NCI-H524 (cell line): ENCODE measurements at regions not wholly inside any gene's neighbourhood (a gene's known extent, or its start where the extent isn't known, plus 50 kb on each side); places are given as distances from the start of the nearest gene placed in this dataset.
"Not testable (repeated sequence)": the region's sequence is repeated elsewhere in the genome, so short reads cannot be mapped to it uniquely, and the experiment has no call there.

ENCODE experiments used
- DNase-seq, 2 experiments: peaks; one replicate each; lab custom pipeline; 2025; lab: John Stamatoyannopoulos, UW

GRCh38 chr2:14072338-14072737 lies 560.2 kb upstream of the LRATD1 start:
- no peak for DNase-seq

DNA sequence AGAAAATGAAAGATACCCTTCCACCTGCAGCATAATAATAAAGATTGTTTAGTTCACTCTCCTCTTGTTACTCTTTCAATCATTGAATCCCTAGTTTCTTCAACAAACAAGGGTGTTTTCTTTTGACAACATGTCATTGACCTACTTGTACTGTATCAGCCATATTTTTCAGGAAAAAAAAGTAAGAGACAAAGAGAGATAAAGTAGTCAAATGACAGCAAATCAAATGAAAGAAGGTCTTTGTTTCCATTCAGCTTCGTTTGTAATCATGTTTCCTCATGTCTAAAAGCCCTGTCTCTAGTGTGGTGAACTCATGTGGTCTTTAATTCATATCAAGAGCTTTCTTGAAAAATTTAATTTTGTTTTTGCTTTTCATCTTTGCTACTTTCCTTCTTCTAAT lies 557.8 kb upstream of the LRATD1 start:
- no peak for DNase-seq

- no peak for DNase-seq
These were observed 552.9 kb upstream of the LRATD1 start for GRCh38 chr2:14079576-14079975.

DNA sequence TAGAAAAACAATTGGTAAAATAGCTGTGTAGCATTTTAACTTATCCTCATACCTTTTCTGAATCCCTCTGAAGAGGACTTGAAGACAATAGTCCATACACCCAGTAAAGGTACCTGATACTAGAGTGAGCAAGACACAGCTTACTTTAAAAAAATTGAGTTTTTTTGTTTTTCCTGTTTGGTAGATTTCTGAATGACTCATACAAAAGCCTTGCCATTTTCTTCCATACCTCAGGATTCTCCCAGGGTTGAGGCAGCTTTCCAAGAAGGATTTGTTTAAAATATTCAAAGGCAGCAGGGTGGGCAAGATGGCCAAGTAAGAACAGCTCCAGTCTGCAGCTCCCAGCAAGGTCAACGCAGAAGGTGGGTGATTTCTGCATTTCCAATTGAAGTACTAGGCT lies 551.0 kb upstream of the LRATD1 start:
- no peak for DNase-seq

DNA sequence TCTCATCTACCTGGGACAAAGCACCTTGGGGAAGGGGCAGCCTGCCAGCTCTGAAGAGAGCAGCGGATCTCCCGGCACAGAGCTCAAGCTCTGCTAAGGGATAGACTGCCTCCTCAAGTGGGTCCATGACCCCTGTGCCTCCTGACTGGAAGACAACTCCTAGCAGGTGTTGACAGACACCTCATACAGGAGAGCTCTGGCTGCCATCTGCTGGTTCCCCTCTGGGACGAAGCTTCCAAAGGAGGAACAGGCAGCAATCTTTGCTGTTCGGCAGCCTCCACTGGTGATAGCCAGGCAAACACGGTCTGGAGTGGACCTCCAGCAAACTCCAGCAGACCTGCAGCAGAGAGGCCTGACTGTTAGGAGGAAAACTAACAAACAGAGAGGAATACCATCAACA lies 549.9 kb upstream of the LRATD1 start:
- DNase-seq: peak in 1 of 2 experiments; percentile 34

DNA sequence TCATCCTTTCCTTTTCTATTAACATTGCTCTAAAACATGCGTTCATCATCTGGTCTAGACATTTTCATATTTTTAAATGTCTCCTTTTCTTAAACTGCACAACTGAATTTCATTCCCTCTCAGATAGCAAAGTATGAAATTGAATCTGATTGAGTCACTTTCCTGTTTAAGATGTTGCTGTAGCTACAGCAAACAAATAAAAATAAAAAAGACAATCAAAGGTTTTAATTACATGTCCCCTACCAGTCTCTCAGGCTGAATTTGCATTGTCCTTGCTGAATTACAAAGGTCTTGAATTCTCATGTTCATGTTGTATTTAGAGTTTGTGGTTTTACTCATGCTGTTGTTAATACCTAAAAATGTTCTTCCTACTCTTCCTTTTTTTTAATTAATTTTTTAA lies 537.9 kb upstream of the LRATD1 start:
- DNase-seq: no peak

DNA sequence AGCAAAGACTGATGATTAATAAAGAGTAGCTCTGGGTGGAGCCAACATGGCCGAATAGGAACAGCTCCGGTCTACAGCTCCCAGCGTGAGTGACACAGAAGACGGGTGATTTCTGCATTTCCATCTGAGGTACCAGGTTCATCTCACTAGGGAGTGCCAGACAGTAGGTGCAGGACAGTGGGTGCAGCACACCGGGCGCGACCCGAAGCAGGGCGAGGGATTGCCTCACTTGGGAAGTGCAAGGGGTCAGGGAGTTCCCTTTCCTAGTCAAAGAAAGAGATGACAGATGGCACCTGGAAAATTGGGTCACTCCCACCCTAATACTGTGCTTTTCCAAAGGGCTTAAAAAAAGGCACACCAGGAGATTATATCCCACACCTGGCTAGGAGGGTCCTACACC lies 533.4 kb upstream of the LRATD1 start:
- DNase-seq: not testable (repeated sequence)

- DNase-seq: no peak
These were observed 518.2 kb upstream of the LRATD1 start for GRCh38 chr2:14114275-14114674.

DNA sequence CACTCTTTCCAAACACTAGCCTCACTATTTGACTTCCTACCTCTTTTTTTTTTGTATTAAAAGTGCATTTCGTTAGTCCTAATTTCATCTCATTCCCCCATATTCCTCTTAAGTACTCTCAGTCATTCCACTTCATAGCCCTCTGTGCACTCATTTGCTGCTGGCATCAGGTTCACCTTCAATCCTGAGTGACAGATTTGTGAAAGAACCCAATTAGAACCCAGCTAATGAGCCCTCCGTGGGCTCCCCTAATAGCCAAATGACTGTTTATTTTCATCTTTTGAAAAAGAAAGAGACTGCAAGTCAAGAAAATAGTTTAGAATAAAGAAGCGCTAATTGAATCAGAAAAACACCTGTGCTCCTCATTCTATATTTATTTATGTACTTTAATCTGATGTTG lies 512.1 kb upstream of the LRATD1 start:
- DNase-seq: peak in 1 of 2 experiments; percentile 7

DNA sequence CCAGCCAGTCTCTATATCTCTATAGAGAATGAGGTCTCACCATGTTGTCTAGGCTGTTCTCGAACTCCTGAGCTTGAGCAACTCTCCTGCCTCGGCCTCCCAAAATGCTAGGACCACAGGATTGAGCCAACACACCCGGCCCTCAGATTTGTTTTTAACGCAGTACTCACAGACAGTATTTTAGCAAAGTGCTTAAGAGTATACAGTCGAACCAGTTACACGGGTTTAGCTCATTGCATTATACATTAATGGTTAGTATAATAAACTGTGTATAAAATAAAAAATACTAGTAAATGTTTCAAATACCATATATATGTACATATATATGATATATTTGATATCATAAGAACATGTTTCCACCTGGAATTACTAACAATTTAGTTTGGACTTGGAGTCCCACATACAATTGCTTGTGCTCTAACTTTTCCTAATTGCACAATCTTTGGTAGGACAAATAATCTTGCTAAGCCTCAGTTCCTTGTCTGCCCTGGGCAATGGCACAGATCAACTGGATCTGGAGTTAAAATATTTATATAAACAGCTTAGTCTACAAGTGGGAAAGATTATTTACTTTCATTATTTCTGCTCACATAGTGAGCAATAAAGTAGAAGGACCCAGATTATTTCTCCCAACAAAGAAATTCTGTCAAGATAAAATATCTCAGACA lies 508.9 kb upstream of the LRATD1 start:
- no peak for DNase-seq

DNA sequence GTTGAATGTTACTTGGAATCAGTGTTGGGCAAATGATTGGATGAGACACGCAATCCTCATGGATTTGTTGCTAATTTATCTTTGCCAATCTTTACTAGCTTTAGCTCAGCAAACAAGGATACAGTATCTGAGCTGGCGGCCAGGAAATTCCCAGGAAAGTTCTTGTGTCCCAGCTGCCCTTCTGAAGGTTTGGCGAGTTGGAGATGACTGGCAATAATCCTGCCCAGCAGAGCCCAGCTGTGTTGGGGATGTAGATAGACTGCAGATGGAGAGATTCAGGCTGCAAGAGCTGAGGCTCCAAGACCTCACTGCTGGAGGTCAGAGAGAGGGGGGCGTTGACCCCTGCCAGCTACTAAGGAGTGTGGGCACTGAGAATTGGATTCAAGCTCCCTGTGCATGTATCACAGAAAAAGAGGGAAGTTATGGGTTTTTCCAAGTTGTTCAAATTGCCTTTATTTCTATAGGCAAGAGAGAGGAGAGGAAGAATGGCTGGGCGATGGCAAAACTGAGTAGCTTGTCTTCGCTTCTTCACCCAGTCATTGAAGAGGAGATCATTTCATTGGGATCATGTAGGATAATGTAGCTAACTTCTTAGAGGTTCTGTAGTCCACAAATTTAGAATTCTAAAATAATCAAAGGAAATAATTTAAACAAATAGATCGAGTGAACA lies 506.8 kb upstream of the LRATD1 start:
- DNase-seq: no peak

DNA sequence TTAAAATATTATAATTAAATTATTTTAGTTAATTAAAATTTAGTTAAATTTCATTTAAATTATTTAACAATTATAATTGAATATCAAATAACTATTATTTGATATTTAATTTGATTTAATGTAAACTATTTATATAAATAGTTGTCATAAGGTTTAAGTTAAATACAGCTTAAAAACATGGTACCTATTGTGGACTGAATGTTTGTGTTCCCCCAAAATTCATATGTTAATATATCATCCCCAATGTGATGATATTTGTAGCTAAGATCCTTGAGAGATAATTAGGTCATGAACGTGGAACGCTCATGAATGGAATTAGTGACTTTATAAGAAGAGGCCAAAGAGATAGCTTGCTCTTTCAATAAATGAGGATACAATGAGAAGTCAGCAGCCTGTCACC lies 505.7 kb upstream of the LRATD1 start:
- DNase-seq: no peak

- DNase-seq: no peak
These were observed 504.8 kb upstream of the LRATD1 start for GRCh38 chr2:14127765-14128164.

- DNase-seq: no peak
These were observed 500.1 kb upstream of the LRATD1 start for GRCh38 chr2:14132386-14132785.

GRCh38 chr2:14134771-14135170 lies 497.7 kb upstream of the LRATD1 start:
- no peak for DNase-seq

- DNase-seq: no peak
These were observed 496.5 kb upstream of the LRATD1 start for GRCh38 chr2:14136030-14136429.

DNA sequence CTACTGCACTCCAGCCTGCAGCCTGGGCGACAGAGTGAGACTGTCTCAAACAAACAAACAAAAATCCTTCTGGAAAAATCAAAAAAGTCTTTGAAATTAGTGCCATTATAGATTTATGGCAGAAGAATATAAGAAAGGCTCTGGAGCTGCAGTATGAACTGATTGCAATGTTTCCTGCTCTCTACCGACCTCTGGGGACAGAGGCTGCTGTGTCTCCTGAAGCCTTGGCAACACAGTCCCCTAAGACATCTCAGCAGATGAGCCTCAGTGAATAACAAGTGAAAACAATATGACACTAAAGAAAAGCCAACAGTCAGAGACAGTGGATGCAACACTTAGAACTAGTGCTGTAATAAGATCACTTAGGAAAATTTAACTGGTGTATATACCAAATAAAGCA lies 494.9 kb upstream of the LRATD1 start:
- peak in 1 of 2 experiments; percentile 27 for DNase-seq

- DNase-seq: no peak
These were observed 492.4 kb upstream of the LRATD1 start for GRCh38 chr2:14140009-14140550.

- DNase-seq: no peak
These were observed 489.1 kb upstream of the LRATD1 start for GRCh38 chr2:14143435-14143834.

- DNase-seq: peak in 1 of 2 experiments; percentile 28
These were observed 484.3 kb upstream of the LRATD1 start for GRCh38 chr2:14148216-14148615.

GRCh38 chr2:14157816-14158215 lies 474.7 kb upstream of the LRATD1 start:
- no peak for DNase-seq

GRCh38 chr2:14180333-14180732 lies 452.2 kb upstream of the LRATD1 start:
- no peak for DNase-seq

DNA sequence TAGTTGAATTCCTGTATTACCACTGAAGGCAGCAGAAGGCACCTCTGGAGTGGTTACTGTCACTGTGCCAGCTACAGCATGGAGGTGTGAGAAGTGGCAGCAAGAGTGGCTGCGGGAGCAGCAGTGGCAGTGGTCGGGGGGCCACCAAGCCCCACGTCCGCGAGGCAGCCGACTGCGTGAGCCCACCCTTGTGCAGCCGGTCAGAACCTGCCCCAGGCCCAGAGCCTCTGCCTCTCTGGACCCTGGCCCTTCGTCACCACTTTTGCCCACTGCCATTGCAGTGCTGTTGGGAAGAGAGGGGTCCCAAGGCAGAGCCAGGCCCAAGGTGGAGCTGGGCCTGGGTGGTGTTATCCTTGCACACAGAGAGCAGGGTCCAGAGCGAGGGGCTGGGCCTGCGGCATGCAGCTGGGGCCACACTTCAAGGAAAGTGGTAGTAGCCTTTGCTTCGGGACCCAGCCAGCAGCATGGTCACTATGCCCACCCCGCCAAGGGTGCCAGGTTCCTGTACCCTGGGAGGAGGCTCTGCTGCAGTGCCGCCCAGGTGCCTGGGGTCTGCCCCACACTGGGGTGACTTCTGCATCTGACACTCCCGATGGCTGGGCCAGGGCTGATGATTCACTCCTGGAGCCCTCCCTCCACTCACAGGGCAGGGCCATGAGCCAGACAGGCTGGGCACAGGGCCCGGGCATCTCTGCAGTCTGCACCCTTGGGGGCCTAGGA lies 450.1 kb upstream of the LRATD1 start:
- no peak for DNase-seq
